GM12891 (cell line): ENCODE measurements at regions not wholly inside any gene's neighbourhood (a gene's known extent, or its start where the extent isn't known, plus 50 kb on each side); places are given as distances from the start of the nearest gene placed in this dataset.
"Not testable (repeated sequence)": the region's sequence is repeated elsewhere in the genome, so short reads cannot be mapped to it uniquely, and the experiment has no call there.

Source experiments
- DNase-seq: peaks from one replicate; pipeline ENCODE4 v3.0.0; 2011; ENCODE audit warnings: low spot score; ENCODE audit not compliant: insufficient read length
- FAIRE-seq: peaks from 2 replicates; lab custom pipeline; 2011; peaks lifted over from hg19 to GRCh38; lab: Jason Lieb, UNC
- PAX5 ChIP-seq: IDR thresholded peaks from 2 replicates; pipeline ENCODE4 v1.6.1; 2011; ENCODE audit warnings: low read length, moderate library complexity, mild to moderate bottlenecking; ENCODE audit not compliant: insufficient read depth, severe bottlenecking
- POLR2A ChIP-seq: IDR thresholded peaks from 2 replicates; pipeline ENCODE4 v1.6.1; 2011; ENCODE audit warnings: low read depth, low read length, control low read depth
- POLR2AphosphoS5 ChIP-seq: IDR thresholded peaks from 2 replicates; pipeline ENCODE4 v1.6.1; 2011; ENCODE audit warnings: low read depth, low read length, control low read depth
- POU2F2 ChIP-seq: IDR thresholded peaks from 2 replicates; pipeline ENCODE4 v1.6.1; 2011; ENCODE audit warnings: low read depth, mild to moderate bottlenecking, control low read depth, low read length, moderate library complexity
- SPI1 ChIP-seq: IDR thresholded peaks from 2 replicates; pipeline ENCODE4 v1.6.1; 2011; ENCODE audit warnings: low read depth, low read length, control low read depth
- TAF1 ChIP-seq: IDR thresholded peaks from 2 replicates; pipeline ENCODE4 v1.6.1; 2011; ENCODE audit warnings: low read depth, low read length, control low read depth

DNA sequence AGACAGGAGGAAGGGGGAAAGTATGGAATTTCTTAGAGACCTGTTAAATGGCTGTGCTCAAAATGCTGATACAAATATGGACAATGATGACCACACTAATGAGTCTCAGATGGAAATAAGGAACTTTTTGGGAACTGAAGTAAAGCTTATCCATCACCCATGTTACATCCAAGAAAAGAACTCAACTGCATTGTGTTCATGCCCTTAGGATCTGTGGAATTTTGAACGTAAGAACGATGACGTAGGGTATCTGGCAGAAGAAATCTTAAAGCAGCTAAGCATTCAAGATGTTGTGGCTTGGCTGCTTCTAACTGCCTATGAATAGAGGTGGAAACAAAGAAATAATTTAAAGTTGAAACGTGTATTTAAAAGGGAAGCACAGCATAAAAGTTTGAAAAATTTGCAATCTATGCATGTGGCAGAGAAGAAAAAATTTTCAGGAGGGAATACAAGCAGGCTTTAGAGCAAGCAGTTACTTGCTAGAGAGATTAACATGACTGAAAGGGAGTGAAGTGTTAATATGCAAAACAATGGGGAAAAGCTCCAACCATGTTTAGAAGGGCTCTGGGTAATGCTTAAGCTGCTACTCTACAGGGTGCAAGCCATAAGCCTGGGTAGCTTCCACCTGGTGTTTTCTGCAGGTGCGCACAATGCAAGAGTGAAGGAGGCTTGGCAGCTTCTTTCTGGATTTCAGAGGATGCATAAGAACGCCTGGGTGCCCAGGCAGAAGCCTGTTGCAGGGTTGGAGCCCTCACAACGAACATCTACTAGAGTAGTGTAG is 499.7 kb upstream of the SEMA3D start:
- DNase-seq: no peak
- no peak for TF ChIP-seq PAX5
- no peak for TF ChIP-seq TAF1
- TF ChIP-seq POU2F2: no peak
- no peak for TF ChIP-seq POLR2AphosphoS5
- no peak for TF ChIP-seq SPI1
- TF ChIP-seq POLR2A: no peak
- FAIRE-seq: no peak

DNA sequence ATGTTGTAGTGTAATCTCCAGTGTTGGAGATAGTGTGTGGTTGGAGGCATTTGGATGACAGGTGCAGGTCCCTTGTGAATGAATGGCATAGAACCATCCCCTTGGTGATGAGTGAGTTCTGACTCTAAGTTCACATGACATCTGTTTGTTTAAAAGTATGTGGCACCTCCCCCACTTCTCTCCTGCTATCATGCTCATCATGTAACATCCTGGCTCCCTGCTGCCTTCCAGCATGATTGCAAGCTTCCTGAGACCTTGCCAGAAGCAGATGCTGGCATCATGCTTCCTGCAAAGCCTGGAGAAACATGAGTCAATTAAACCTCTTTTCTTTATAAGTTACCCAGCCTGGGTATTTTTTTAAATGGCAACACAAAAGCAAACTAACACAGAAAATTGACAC is 499.0 kb upstream of the SEMA3D start:
- FAIRE-seq (no peak), DNase-seq (no peak)
- TF ChIP-seq POLR2AphosphoS5 (no peak), POLR2A (no peak), POU2F2 (no peak), SPI1 (no peak), PAX5 (no peak), TAF1 (no peak)

DNA sequence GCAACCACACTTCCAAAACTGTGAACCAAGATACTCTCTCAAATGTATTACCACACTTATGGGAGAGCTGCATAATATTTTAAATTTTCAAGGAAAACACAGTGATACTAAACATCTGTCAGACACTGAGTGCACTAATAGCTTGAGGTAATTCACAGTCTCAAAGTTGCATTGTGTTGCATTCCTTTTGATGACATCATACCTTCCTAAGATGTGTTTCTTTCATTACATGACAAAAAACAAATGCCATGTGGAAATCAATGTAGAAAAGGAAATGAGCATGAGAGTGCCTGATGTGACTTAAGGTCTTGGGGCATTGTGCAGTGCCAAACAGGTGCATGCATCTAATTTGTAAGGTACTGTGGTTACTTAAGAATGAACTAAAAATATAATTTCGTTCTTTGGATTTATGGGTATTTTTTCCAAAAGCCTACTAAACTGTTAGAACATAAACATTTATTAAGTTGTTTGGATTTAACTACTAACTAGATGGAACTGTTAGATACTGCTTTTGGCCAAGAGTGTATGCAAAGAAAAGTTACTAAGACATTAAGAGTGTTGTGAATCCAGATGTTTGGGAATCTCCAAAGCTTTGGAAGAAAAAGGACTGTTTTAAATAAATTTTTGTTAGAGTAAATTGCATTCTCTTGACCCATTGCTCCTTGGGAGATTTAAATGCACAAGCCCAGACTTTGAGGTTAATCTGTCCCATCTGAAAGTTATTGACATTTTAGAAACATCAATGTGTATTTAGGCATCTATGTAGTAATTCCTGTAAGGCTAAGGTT is 496.2 kb upstream of the SEMA3D start:
- FAIRE-seq (no peak), DNase-seq (no peak)
- TF ChIP-seq POLR2AphosphoS5 (no peak), POU2F2 (no peak), POLR2A (no peak), PAX5 (no peak), TAF1 (no peak), SPI1 (no peak)

DNA sequence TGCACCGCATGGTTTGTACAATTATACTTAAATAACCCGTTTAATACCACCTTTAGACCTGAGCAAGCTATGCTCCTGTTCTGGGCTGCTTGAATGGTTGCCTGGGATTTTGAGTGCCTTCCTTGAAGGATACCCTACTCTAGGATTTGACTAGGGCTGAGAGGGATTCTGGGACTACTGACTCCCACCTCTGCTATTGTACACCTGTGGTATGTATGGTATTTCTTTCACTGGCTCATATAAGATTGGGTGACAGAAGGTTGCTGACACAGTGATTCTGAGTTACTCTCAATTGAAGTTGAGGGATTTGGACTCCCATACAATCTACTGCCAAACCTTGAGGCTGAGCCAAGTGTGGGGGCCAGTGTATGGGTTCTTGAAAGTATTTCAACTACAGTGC is 494.4 kb upstream of the SEMA3D start:
- DNase-seq (no peak), FAIRE-seq (no peak)
- no peak for TF ChIP-seq POLR2AphosphoS5
- TF ChIP-seq POLR2A: no peak
- TF ChIP-seq PAX5: no peak
- no peak for TF ChIP-seq POU2F2
- no peak for TF ChIP-seq TAF1
- TF ChIP-seq SPI1: no peak

DNA sequence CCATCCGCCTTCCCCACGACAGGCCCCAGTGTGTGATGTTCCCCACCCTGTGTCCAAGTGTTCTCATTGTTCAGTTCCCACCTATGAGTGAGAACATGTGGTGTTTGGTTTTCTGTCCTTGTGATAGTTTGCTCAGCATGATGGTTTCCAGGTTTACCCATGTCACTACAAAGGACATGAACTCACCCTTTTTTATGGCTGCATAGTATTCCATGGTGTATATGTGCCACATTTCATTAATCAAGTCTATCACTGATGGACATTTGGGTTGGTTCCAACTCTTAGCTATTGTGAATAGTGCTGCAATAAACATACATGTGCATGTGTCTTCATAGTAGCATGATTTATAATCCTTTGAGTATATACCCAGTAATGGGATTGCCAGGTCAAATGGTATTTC is 488.2 kb upstream of the SEMA3D start:
- DNase-seq, FAIRE-seq: not testable (repeated sequence)

DNA sequence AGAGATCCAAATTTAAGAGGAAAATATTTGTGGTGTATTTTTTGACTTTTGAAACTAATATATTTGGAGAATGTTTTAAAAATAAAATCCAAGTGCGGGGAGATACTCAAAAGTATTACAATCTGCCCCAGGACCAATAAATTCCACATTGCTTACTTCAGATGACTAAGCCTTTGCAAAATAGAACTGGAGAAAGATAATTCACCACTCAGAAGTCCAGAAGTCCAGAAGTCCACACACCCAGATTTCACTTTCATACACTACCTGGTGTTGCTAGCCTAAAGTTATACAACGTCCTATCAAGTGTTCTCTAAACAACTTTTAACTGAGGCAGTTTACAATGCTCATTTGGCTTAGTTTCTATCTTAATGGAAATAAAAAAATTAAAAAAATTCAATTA is 487.0 kb upstream of the SEMA3D start:
- TF ChIP-seq PAX5 (no peak), POU2F2 (no peak), POLR2AphosphoS5 (no peak), TAF1 (no peak), SPI1 (no peak), POLR2A (no peak)
- no peak for FAIRE-seq
- no peak for DNase-seq

DNA sequence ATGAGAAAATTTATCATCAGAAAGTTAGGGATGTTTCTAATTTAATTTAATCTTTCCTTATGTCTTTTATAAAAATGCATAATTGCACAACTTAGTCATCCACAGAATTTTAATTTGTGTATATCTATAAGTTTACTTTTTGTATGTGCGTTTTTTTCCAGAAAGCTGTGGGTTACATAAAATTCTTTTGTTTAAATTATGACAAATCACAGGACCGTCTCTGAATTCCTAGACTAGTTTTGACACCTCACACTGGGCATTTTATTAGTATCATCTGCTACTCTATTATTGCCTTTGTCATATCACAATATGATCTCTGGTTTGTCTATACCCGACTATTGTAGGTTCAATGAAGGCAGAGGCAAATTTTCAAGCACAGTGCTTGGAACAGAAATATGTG is 482.4 kb upstream of the SEMA3D start:
- no peak for FAIRE-seq
- TF ChIP-seq SPI1 (no peak), POLR2A (no peak), POLR2AphosphoS5 (no peak), POU2F2 (no peak), PAX5 (no peak), TAF1 (no peak)
- DNase-seq: no peak

DNA sequence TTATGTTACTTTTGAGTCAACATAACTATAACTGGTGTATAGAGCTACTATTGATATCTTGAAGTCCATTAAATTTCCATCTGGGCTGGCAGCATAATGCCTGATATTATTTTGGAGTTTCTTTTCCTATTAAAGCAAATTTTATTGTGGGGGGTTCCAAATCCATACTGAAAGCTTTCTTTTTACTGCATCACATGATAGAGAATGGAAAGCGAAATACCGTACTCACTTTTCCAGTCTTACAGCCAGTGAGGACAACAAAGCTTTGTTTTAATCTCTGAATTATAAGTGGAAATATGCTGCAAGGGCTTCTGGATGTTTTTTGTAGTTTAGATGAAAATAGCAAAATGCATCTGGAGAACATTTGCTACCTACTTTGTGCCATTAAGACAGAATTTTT is 477.5 kb upstream of the SEMA3D start:
- DNase-seq (no peak), FAIRE-seq (no peak)
- TF ChIP-seq POLR2A (no peak), PAX5 (no peak), POU2F2 (no peak), SPI1 (no peak), POLR2AphosphoS5 (no peak), TAF1 (no peak)

DNA sequence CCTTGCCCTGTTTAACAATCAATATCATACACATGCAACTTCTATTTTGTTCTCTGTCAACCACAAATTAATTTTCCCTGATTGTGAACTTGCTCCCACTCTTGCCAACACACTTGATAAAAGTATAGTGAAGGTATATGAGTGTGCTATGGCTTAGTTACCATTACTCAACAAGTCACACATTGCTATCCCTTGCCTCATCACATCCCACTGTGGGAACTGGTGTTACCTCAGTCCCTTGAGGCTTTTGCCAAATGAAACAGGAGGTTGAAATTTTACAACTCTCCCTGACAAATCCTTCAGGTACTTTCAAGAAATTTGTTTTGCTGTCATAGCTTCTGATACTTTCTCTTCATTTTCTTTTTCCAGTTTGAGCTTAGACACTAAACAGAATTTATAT is 472.5 kb upstream of the SEMA3D start:
- FAIRE-seq (no peak), DNase-seq (no peak)

More for the DNA sequence above, 472.5 kb upstream of the SEMA3D start:
- TF ChIP-seq POU2F2 (no peak), POLR2AphosphoS5 (no peak), POLR2A (no peak), TAF1 (no peak), SPI1 (no peak), PAX5 (no peak)
